ENCODE measurements at regions not wholly inside any gene's neighbourhood (a gene's known extent, or its start where the extent isn't known, plus 50 kb on each side); places are given as distances from the start of the nearest gene placed in this dataset.

GRCh38 chr6:147911057-147911456 lies 402.6 kb downstream of the SAMD5 start:
- DNase-seq (ENCODE audit: low read depth, low spot score), result no peak
- H3K36me3 ChIP-seq (ENCODE audit: control insufficient read depth in 1 of 2, insufficient read depth in 2 of 2, low read length in 2 of 2), result no peaks in the 10 kb centered on the region
- no peak overlapping the region for H3K9ac ChIP-seq (ENCODE audit: low read length)
- H3K9me3 ChIP-seq (ENCODE audit: control insufficient read depth in 1 of 2, insufficient read depth in 1 of 2, low read depth in 1 of 2, low read length in 2 of 2), result no peaks in the 10 kb centered on the region
- no peak overlapping the region for H2AFZ ChIP-seq (ENCODE audit: low read depth, low read length, poor library complexity, severe bottlenecking)
- ChIA-PET CTCF (no interaction called here), RAD21 (ENCODE audit: low non-redundant PET in 1 of 2, low total read pairs in 2 of 2, uncharacterized antibody in 2 of 2, unreplicated experiment in 2 of 2) (no interaction called here), POLR2A (no interaction called here)
- H3K9me2 ChIP-seq (ENCODE audit: insufficient read depth), result no peaks in the 10 kb centered on the region
- intact Hi-C loops (cut with micrococcal nuclease), result no loop called here
- H3K27ac ChIP-seq (ENCODE audit: low read depth, low read length), result no peak overlapping the region
- H3K4me2 ChIP-seq (ENCODE audit: low read length), result no peak overlapping the region
- H3K4me3 ChIP-seq (replicated peaks in 1 of 2; ENCODE audit: low read depth in 1 of 2, low read length in 2 of 2), result no peak overlapping the region
- H3K27me3 ChIP-seq (ENCODE audit: insufficient read depth, low read length), result no peaks in the 10 kb centered on the region
- TF ChIP-seq SP1 (IDR thresholded peaks at IDR 0.05; ENCODE audit: low read depth) (no peak), SIN3A (IDR thresholded peaks at IDR 0.05; ENCODE audit: low read depth) (no peak), POLR2A (IDR thresholded peaks at IDR 0.05; ENCODE audit: borderline replicate concordance, extremely low read depth, insufficient read depth, insufficient read length) (no peak)
- no TSS peak for BruUV-seq (replicated peaks)
- ATAC-seq, result no peak
- H3K4me1 ChIP-seq (ENCODE audit: control insufficient read depth in 1 of 2, insufficient read depth in 2 of 2, low read length in 2 of 2), result no peaks in the 10 kb centered on the region
- H3K79me2 ChIP-seq (ENCODE audit: insufficient read depth, low read length), result no peaks in the 10 kb centered on the region
- H4K20me1 ChIP-seq (ENCODE audit: insufficient read depth), result no peaks in the 10 kb centered on the region

GRCh38 chr6:147911686-147912085 lies 403.2 kb downstream of the SAMD5 start:
- ATAC-seq, result no peak
- Histone ChIP-seq H3K4me2 (ENCODE audit: low read length) (no peak overlapping the region), H3K79me2 (ENCODE audit: insufficient read depth, low read length) (no peaks in the 10 kb centered on the region), H3K27ac (ENCODE audit: low read depth, low read length) (no peak overlapping the region), H3K9me3 (ENCODE audit: control insufficient read depth in 1 of 2, insufficient read depth in 1 of 2, low read depth in 1 of 2, low read length in 2 of 2) (no peaks in the 10 kb centered on the region), H3K9me2 (ENCODE audit: insufficient read depth) (no peaks in the 10 kb centered on the region), H3K4me3 (replicated peaks in 1 of 2; ENCODE audit: low read depth in 1 of 2, low read length in 2 of 2) (no peak overlapping the region), H2AFZ (ENCODE audit: low read depth, low read length, poor library complexity, severe bottlenecking) (no peak overlapping the region), H4K20me1 (ENCODE audit: insufficient read depth) (no peaks in the 10 kb centered on the region), H3K27me3 (ENCODE audit: insufficient read depth, low read length) (no peaks in the 10 kb centered on the region), H3K36me3 (ENCODE audit: control insufficient read depth in 1 of 2, insufficient read depth in 2 of 2, low read length in 2 of 2) (no peaks in the 10 kb centered on the region), H3K4me1 (ENCODE audit: control insufficient read depth in 1 of 2, insufficient read depth in 2 of 2, low read length in 2 of 2) (no peaks in the 10 kb centered on the region), H3K9ac (ENCODE audit: low read length) (no peak overlapping the region)
- DNase-seq (ENCODE audit: low read depth, low spot score), result no peak
- CTCF ChIA-PET, result no interaction called here
- intact Hi-C loops (cut with micrococcal nuclease), result no loop called here
- RAD21 ChIA-PET (ENCODE audit: low non-redundant PET in 1 of 2, low total read pairs in 2 of 2, uncharacterized antibody in 2 of 2, unreplicated experiment in 2 of 2), result no interaction called here
- POLR2A ChIA-PET, result no interaction called here
- BruUV-seq (replicated peaks), result no TSS peak
- TF ChIP-seq REST (IDR thresholded peaks at IDR 0.05; ENCODE audit: low read depth) (no peak), ZFX (IDR thresholded peaks at IDR 0.05) (no peak), JUND (IDR thresholded peaks at IDR 0.05) (no peak), TCF7L2 (IDR thresholded peaks at IDR 0.05; ENCODE audit: borderline replicate concordance, extremely low read depth, insufficient read depth, insufficient read length) (no peak), POLR2A (IDR thresholded peaks at IDR 0.05; ENCODE audit: borderline replicate concordance, extremely low read depth, insufficient read depth, insufficient read length) (no peak), CBX3 (IDR thresholded peaks at IDR 0.05; ENCODE audit: low read depth) (no peak), SRF (IDR thresholded peaks at IDR 0.05; ENCODE audit: low read depth) (no peak), YY1 (IDR thresholded peaks at IDR 0.05; ENCODE audit: extremely low read depth, insufficient replicate concordance, low read depth, low read length) (no peak), RAD21 (IDR thresholded peaks at IDR 0.05; ENCODE audit: low read depth) (no peak), EGR1 (IDR thresholded peaks at IDR 0.05; ENCODE audit: low read depth) (no peak), POLR2AphosphoS5 (IDR thresholded peaks at IDR 0.05; ENCODE audit: low read depth, low read length) (no peak), EZH2phosphoT487 (IDR thresholded peaks at IDR 0.05; ENCODE audit: borderline replicate concordance) (no peak), ELF1 (IDR thresholded peaks at IDR 0.05; ENCODE audit: borderline replicate concordance, low read depth) (no peak), FOSL1 (IDR thresholded peaks at IDR 0.05; ENCODE audit: low read depth) (no peak), CEBPB (IDR thresholded peaks at IDR 0.05; ENCODE audit: low read depth) (no peak), SP1 (IDR thresholded peaks at IDR 0.05; ENCODE audit: low read depth) (no peak), EZH2 (IDR thresholded peaks at IDR 0.05) (no peak), MAX (IDR thresholded peaks at IDR 0.05) (no peak)
